HPDE6-E6E7 (cell line): ENCODE measurements at regions not wholly inside any gene's neighbourhood (a gene's known extent, or its start where the extent isn't known, plus 50 kb on each side); places are given as distances from the start of the nearest gene placed in this dataset.

Experiments used
- DNase-seq: peaks from one replicate; pipeline ENCODE4 v3.0.0; 2011; ENCODE audit warnings: missing footprints; ENCODE audit errors: extremely low spot score

DNA sequence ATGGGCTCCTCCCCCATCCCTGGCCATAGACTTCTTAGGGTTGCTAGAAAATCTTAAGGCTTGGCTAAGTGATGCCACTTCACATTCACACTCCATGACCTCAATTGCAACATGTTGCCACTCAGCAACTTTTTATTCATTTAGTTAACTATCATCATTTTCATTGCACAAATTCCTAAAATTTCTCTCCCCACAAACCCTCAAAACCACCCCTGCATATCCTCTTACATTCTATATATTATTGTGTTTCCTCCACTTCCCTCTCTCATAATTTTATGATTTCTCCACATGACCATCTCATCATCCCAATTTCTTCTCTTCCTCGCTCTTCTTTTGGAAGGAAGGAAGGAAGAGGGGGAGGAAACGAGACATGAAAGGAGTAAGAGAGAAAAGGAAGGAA lies 436.0 kb downstream of the HACE1 start:
- no peak for DNase-seq

DNA sequence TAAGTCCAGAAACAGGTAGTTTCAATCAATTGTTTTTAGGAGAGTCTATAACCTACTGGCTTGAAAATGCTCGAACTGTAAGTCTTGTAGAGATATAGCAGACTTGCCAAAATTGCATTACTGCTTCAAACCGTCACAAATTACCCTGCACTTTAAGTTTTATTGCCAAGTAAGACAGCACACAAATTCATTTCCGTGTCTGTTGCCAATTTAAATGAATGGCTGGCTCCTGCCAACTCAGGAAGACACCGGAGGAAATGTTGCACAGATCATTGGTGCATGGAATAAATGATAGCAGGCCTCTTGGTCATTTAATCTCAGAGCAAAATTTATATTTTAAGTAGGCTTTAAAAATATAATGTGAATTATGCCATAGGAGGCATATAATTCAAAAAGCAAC lies 438.1 kb downstream of the HACE1 start:
- no peak for DNase-seq

DNA sequence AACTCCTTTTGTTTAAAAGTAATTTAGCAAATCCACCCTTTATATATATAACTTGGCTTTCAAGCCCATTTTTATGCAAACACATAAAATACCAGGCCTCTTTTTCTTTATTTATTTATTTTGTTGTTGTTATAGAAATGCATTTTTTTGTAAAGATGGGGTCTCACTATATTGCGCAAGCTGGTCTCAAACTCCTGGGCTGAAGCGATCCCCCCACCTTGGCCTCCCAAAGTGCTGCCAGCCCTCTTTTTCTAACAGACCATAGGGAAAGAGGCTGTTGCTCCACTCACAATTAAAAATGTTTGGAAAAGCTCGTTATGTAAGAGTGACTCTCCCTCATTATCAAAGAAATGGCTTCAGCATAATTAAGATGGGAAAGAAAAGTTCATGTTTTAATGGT lies 440.9 kb downstream of the HACE1 start:
- DNase-seq, result no peak

DNA sequence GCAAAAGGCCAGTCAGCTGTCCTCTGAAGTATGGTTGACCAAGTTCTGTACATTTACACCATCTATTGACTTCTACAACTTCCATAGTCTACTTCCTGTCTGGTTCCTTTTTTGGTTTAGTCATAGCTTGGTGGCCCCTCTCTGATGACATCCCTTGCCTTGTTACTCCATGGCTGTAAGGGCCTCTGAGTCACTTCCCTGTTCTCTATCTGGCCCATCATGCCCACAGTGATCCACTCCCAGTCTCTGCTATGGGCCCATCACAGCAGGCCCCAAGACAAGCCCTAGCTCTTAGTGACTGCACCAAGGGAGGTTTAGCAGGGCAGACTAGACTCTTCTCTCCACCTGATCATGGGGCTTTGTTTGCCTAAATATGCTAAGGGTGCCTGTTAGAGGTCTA lies 441.6 kb downstream of the HACE1 start:
- no peak for DNase-seq

DNA sequence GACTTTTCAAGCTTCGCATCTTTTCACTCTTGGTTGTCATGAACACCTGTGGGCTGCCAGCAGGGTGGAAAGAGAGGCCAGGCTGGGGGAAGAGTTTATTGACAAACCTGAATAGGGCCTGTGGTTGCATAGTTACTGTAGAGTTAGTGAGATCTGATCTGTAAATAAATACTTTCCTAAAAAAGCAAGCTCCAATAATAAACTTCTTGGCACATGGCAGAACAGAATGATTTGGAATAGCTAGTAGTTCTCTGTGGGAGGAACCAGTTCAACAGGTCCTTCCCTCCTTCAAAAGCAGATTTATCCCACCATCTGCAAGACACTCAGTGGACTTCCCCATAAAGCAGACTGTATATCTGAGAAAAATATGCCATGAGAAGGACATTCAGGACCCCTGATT lies 445.0 kb downstream of the HACE1 start:
- no peak for DNase-seq

DNA sequence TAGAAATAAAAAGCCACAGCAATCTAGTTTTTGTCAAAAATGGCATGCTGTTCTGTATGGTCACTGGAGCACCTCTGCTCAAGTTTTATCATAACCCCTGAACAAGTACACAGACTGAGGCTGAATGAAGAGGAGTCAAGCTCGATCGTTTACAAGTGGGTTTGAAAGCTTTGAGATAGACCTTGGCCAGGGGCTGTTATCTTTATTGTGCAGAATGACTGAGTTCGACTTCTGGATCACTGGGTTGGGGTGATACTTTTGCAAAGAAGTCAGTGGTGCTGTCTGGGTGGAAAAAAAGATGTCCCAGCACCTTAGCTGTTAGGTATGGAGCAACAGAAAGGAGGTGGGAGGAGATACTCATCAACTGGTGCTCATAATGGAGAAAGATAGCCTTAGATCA lies 446.0 kb downstream of the HACE1 start:
- DNase-seq, result no peak

DNA sequence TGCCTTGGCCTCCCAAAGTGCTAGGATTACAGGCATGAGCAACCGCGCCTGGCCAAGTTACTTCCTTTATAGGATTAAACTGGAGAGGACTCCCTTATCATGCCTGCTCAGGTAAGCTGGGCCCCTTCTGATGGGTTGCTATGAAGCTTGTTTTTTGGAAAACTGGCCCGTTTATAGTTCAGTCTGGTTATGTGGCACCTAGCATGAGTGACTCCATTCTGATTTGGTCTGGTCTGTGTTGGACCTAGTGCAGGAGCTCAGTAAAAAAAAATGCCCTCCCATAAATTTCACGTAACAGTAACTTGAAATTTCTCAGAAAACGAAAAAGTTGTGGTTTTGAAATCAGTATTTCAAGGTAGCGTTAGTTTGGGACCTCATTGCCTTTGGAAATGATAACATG lies 448.4 kb downstream of the HACE1 start:
- DNase-seq, result no peak

DNA sequence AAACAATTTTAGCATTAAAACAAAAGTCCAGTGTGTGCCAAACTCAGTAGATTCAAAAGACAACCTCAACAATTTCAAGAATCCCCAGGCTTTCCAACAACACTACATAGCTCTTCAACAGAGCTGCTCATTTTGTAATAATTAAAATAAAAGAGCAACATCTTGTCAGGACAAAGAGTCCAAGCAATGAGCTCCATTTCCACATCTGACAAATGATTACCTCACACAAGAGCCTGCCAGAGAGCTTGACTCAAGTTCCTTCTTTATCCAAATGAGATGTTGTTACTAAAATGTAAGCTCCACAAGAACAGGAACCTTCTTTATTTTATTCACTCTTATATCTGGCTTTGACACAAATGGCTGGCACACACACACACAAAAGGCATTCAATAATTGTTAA lies 449.8 kb downstream of the HACE1 start:
- no peak for DNase-seq

DNA sequence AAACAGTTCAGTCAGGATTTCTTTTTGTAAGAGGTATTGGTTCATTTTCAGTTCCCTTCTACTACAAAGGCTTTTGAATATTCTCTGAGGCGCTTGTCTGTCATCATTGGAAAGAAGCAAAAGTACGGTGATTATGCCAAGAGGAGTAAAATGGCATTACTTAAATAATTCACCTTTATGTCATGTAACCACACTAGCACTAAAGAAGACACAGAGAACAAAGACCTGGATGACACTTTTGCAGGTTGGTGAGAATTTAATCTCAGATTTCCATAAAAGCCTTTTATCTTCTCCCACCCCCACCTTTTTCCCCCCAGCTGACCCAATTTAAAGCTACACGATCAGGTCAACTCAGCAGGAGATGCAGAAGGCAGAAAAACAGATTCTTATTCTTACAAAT lies 451.8 kb downstream of the HACE1 start:
- DNase-seq, result no peak

DNA sequence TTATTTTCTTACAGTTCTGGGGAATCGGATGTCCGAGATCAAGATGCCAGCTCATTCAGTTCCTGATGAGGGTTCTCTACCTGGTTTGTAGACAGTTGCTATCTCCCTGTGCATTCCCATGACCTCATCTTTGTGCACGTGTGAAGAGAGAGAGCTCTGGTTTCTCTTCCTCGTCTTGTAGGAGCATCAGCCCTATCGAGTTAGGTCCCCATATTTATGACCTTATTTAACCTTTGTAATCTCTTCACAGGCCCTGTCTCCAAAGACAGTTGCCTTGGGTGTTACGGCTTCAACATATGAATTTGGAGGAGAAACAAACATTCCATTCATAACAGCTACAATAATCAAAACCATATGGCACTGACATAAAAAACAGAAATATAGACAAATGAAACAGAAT lies 455.3 kb downstream of the HACE1 start:
- no peak for DNase-seq

DNA sequence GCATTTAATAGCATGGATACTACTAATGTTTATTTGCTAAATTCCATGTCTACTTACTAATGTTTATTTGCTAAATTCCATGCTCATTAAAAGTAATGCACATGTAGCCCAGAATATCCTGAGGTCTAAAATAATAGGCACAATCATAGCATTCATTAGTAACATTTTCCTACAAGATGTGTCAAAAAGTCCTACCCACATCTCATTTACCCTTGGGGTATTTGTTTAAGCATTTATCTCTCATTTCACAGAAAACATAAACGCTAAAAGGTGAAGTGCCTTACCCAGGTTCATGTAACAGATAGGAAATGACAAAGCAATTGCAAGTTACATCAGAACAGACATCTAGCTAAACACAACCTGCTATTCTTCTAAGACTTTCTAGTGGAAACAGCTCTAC lies 457.1 kb downstream of the HACE1 start:
- DNase-seq, result no peak

DNA sequence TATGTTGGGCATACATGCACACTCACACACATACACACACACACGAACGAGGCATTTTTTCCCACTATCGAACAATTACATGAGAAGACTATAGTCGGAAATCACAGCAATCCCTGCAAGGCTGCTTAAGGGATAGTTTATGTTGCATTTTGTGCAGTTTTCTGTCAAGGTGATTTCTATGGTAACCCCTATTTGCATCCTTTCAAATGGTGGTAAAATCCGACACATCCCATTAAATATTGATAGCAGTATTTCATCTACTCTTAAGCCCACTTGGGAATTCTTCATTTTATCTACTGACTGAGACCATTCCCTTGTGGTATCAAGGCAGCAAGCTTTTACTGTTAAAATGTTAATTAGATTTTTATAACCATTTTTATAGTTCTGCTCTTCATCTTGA lies 457.8 kb downstream of the HACE1 start:
- DNase-seq, result no peak

DNA sequence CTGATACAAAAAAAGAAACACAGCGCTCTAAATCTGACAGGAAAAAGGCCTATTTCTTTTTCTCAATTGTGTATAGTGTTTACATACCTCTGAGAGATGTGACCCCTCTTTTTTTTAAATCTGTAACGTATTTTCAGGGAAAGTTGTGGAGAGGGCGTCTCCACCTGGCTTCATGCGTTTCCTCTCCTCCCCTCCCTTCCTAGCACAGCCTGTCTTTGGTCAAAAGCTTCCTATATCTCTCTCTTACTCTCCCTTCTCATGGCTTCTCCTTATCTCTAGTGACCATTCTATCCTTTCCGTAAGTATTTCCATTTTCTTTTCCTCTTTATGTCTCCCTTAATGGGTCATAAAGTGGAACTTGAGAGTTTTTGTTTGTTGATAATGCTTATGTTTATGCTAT lies 458.9 kb downstream of the HACE1 start:
- DNase-seq, result no peak

DNA sequence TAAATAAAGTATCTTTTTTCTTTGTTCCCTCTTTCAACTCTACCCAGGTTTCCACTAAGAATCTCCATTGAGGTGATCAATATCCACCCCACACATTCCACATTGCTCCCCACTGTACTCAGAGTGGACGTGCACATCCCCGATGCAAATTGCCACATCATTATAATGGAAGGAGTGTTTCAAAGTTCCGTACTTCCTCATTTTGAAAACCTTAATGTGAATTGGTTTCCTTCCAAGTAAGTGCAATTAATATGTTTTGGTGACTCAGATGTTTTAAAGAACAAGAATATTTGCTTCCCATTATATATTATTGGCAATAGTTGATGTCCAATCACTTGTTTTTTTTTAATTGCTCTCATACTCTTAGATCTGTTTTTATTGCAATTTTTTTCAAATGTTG lies 463.6 kb downstream of the HACE1 start:
- DNase-seq, result no peak

DNA sequence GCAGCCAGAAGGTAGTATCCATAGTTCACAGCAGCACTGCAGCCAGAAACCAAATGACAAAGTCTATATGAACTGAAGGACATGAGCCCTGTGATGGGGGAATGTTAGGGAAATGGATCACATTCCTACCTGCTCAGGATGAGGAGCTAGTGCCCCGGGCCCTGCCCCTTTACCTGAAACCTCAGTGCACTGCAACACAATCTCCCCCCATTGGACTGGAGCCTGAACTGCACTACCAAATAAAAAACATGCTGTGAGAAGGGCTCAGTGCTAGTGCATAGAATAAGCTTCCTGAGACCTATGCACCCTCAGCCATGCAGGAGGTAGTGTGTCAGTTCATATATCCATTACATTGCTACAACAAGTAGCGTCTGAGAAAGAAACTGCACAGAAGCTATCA lies 477.8 kb downstream of the HACE1 start:
- no peak for DNase-seq

DNA sequence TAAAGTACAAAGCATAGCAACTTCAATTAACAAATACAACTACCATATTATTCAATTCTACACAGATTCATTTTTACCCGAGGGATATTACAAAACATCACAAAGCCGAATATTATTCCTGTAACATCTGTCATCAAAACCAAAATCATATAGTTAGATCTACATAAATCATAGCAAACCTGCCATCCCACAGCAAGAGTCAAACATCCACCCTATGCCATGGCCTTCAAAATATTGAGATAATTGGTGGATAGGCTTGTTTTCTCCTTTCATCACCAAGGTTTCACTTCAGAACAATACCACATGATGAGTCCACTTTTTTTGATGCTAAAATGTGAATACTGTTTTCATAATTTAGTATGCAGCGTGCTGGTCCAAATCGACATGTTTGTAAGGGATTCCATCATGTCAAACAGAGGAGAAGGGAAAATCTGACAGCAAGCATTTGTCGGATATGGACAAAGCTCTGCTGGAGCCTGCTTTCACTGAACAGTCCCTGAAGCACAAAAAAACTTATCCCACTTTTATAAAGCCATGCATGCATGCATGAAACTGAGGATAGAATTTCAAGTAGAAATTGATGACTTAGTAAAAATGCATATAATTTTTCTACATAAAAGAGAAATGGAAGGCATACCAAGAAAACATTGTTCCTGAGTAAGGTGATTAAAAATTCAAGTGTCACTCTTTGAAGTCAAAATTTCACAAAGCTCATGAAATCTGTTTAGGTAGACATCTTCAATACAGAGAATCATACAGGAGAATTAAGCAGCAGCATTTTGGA lies 494.1 kb downstream of the HACE1 start:
- DNase-seq, result no peak

DNA sequence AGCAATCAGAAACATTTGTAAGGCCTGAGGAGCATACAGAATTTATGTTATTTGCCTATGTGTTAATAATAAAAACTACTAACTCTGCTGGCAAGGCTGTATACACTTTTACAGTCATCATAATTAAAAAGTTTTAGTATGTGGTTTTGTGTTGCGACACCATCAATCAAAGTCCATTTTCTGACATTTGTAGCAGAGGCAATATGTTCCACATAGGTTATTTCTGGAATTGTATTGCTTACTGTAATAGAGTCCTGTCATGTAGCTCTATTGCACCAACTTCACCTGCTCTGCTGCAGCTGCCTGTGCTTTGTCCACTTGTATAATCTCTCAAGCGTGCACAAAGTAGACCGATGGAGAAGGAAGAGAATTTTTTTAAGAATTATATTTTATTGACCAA lies 501.8 kb downstream of the HACE1 start:
- no peak for DNase-seq

DNA sequence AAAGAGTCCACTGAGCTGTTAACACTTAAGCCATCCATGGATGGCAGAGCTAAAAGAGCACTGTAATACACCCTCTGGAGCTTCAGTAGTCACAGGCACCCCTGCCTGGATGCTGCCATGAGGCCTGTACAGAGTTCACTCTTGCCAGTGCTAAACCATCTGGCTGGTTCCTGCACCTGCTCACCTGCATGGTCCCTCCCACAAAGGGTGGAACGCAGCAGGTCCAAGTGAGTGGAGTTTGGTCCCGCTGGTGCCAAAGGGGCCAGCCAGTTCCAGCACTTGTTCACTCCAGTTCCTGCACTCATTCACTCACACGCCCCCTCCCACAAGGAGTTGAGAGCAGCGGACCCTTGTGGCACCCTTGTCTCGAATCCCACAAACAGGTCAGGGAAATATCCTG lies 503.5 kb downstream of the HACE1 start:
- no peak for DNase-seq

DNA sequence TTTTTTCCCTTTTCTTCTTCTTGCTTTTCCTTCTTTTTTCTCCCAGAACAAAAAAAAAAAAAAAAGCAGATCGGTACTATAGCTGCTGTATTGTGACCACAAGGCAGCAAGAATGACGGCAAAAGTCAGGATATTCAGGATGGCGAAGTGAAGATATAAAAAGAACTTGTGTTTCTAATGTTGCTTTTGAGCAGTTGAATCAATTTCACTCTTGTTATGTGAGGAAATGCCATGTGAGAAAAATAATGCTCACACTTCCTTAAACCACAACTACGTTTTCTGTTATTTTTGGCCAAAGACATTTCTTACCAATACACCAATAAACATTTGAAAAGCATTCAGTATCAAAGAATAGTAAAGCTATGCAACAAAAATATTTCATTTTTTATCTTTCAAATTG lies 510.5 kb downstream of the HACE1 start:
- DNase-seq, result no peak

DNA sequence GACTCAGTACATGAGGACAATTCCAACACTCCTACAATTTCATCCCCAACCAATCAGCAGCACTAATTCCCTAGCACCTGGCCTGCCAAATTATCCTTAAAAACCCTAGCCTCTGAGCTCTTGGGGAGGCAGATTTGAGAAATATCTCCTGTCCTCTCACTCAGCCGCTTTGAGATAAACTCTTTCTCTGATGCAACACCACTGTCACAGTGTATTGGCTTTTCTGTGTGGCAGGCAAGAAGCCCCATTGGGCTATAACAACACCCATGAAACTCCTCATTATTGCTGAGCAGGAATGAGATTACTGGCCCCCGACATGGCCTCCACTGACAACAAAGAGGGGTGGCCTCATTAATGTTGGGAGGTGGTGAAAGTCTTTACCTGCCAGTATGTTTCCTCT lies 515.5 kb downstream of the HACE1 start:
- no peak for DNase-seq

DNA sequence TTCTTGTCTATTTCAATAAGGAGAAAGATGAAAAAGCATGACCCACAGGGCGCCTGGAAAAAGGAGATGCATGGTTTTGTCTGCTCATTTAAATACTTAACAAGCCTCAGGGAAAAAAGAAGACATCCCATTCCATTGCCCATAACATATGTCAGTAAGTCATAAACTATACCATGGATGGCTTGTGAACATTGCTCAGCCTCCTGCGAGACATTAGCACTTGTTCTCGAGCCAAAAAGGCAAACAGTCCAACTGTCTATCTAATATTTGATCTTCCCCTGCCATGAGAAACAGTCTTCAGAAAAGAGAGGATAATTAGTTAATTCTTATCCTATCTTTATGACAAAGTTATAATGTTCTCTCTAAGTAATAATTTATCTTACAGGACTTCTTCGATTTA lies 527.4 kb downstream of the HACE1 start:
- DNase-seq, result no peak

DNA sequence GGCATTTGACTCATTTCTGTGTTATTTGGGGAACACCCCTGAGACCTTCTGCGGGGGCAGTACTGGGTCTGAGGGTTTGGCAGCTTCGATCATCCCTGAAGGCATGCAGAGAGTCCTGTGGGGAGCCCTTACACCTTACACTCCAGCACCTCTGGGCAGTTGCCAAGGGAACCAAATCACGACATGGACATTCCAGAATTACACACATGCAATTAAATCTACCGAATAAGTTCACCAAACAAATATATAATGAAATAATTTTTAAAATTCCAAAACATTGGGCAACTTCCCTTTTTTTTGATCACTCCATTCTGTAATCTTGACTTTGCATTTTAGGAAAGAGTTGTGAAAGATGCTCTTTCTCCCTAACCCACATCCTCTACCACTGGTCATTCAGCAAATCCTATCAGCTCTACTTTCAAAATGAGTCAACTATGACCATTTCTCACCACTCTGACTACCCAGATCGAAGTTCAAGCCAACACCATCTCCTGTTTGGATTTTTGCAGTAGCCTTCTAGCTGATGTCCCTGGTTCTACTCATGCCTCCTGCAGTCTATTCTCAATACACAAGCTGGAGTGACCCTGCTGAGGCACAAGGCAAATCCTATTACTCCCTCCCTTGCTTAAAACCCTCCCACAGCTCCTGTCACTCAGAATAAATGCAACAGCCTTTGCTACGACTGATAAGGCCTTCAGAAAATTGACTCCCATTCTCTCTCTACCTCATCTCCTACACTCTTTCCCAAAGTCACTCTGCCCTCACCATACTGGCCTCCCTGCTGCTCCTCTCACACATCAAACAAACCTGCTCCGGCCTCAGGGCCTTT lies 533.3 kb downstream of the HACE1 start:
- no peak for DNase-seq
